ENCODE measurements at regions not wholly inside any gene's neighbourhood (a gene's known extent, or its start where the extent isn't known, plus 50 kb on each side); places are given as distances from the start of the nearest gene placed in this dataset.

- no peak overlapping the region for H2BK12ac ChIP-seq (ENCODE audit: low read length in 2 of 2)
- H2BK120ac ChIP-seq (ENCODE audit: low read depth, low read length): no peak overlapping the region
- WGBS: 67% methylated on average over 2 of the region's 6 CpGs
- H3K18ac ChIP-seq (ENCODE audit: low read depth in 1 of 2, low read length in 2 of 2): no peak overlapping the region
- H3K9ac ChIP-seq (ENCODE audit: low read length): no peak overlapping the region
- no peak overlapping the region for H3K23ac ChIP-seq (ENCODE audit: low read length in 2 of 2)
- no peaks in the 10 kb centered on the region for H3K27me3 ChIP-seq (ENCODE audit: control insufficient read depth in 1 of 2, insufficient read depth in 1 of 2, low read length in 2 of 2)
- no peak overlapping the region for H3K14ac ChIP-seq (ENCODE audit: low read length in 2 of 2)
- no peak overlapping the region for H3K4me3 ChIP-seq (ENCODE audit: insufficient read depth in 1 of 2, low read depth in 1 of 2, low read length in 2 of 2)
- H3K9me3 ChIP-seq (ENCODE audit: control insufficient read depth, low read length): no peaks in the 10 kb centered on the region
- H2BK5ac ChIP-seq (ENCODE audit: low read depth, low read length, poor library complexity, severe bottlenecking): no peak overlapping the region
- no peaks in the 10 kb centered on the region for H3K4me1 ChIP-seq (ENCODE audit: control insufficient read depth, insufficient read depth, low read depth, low read length)
- H3K4me2 ChIP-seq (ENCODE audit: low read length, poor library complexity, severe bottlenecking): no peak overlapping the region
- no peaks in the 10 kb centered on the region for H3K79me1 ChIP-seq (replicated peaks; ENCODE audit: low read length, poor library complexity, severe bottlenecking)
- no peak overlapping the region for H2AK5ac ChIP-seq (ENCODE audit: low read length, severe bottlenecking)
- no peak overlapping the region for H4K91ac ChIP-seq (ENCODE audit: low read length)
- no peak overlapping the region for H3K27ac ChIP-seq (ENCODE audit: low read length, poor library complexity, severe bottlenecking)
- H2BK15ac ChIP-seq (ENCODE audit: low read depth, poor library complexity, severe bottlenecking): no peak overlapping the region
- H3K4ac ChIP-seq (ENCODE audit: low read depth in 1 of 2, low read length in 2 of 2): no peak overlapping the region
- no peak for DNase-seq
- no peak overlapping the region for H4K8ac ChIP-seq (ENCODE audit: low read length)
- H2AFZ ChIP-seq (ENCODE audit: low read depth, low read length): no peak overlapping the region
- no peaks in the 10 kb centered on the region for H3K36me3 ChIP-seq (ENCODE audit: control insufficient read depth in 1 of 2, insufficient read depth in 2 of 2, low read depth in 1 of 2, low read length in 2 of 2)
Observed at GRCh38 chr5:7010591-7010990, 297.4 kb downstream of the TENT4A start.

DNA sequence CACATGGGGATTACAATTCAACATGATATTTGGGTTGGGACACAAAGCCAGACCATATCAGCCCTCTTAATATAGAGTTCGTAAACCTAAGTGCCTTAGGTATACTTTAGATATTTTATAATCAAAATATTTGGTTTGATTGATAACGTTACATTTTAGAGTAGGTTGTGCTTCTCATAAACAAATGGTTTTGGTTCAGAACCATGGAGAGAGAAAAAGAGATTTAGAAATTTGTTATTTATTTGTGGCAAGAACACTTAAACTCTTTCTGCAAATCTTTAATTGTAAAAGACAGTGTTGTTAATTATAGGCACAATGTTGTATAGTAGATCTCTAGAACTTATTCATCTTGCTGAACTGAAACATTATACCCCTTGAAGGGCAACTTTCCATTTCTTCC is 298.8 kb downstream of the TENT4A start:
- no peak overlapping the region for H3K18ac ChIP-seq (ENCODE audit: low read depth in 1 of 2, low read length in 2 of 2)
- H2AFZ ChIP-seq (ENCODE audit: low read depth, low read length): no peak overlapping the region
- no peaks in the 10 kb centered on the region for H3K4me1 ChIP-seq (ENCODE audit: control insufficient read depth, insufficient read depth, low read depth, low read length)
- no peak overlapping the region for H3K9ac ChIP-seq (ENCODE audit: low read length)
- peaks cover 5% of the 10 kb centered on the region for H3K9me3 ChIP-seq (ENCODE audit: control insufficient read depth, low read length)
- H4K8ac ChIP-seq (ENCODE audit: low read length): no peak overlapping the region
- WGBS: 38% methylated on average over 1 of the region's 2 CpGs
- H4K91ac ChIP-seq (ENCODE audit: low read length): no peak overlapping the region
- no peak overlapping the region for H3K23ac ChIP-seq (ENCODE audit: low read length in 2 of 2)
- no peak overlapping the region for H3K4ac ChIP-seq (ENCODE audit: low read depth in 1 of 2, low read length in 2 of 2)
- no peaks in the 10 kb centered on the region for H3K79me1 ChIP-seq (replicated peaks; ENCODE audit: low read length, poor library complexity, severe bottlenecking)
- H3K14ac ChIP-seq (ENCODE audit: low read length in 2 of 2): no peak overlapping the region
- no peak overlapping the region for H3K4me3 ChIP-seq (ENCODE audit: insufficient read depth in 1 of 2, low read depth in 1 of 2, low read length in 2 of 2)
- no peak overlapping the region for H2BK120ac ChIP-seq (ENCODE audit: low read depth, low read length)
- H3K27ac ChIP-seq (ENCODE audit: low read length, poor library complexity, severe bottlenecking): no peak overlapping the region
- H2BK12ac ChIP-seq (ENCODE audit: low read length in 2 of 2): no peak overlapping the region
- no peak for DNase-seq
- no peak overlapping the region for H3K4me2 ChIP-seq (ENCODE audit: low read length, poor library complexity, severe bottlenecking)
- no peaks in the 10 kb centered on the region for H3K36me3 ChIP-seq (ENCODE audit: control insufficient read depth in 1 of 2, insufficient read depth in 2 of 2, low read depth in 1 of 2, low read length in 2 of 2)
- no peaks in the 10 kb centered on the region for H3K27me3 ChIP-seq (ENCODE audit: control insufficient read depth in 1 of 2, insufficient read depth in 1 of 2, low read length in 2 of 2)
- H2BK15ac ChIP-seq (ENCODE audit: low read depth, poor library complexity, severe bottlenecking): no peak overlapping the region
- H2BK5ac ChIP-seq (ENCODE audit: low read depth, low read length, poor library complexity, severe bottlenecking): no peak overlapping the region
- no peak overlapping the region for H2AK5ac ChIP-seq (ENCODE audit: low read length, severe bottlenecking)

GRCh38 chr5:7014611-7015010 is 301.4 kb downstream of the TENT4A start:
- no peaks in the 10 kb centered on the region for H3K79me1 ChIP-seq (replicated peaks; ENCODE audit: low read length, poor library complexity, severe bottlenecking)
- no peak overlapping the region for H3K27ac ChIP-seq (ENCODE audit: low read length, poor library complexity, severe bottlenecking)
- H2BK5ac ChIP-seq (ENCODE audit: low read depth, low read length, poor library complexity, severe bottlenecking): no peak overlapping the region
- no peak overlapping the region for H3K4me3 ChIP-seq (ENCODE audit: insufficient read depth in 1 of 2, low read depth in 1 of 2, low read length in 2 of 2)
- no peak for DNase-seq
- no peaks in the 10 kb centered on the region for H3K27me3 ChIP-seq (ENCODE audit: control insufficient read depth in 1 of 2, insufficient read depth in 1 of 2, low read length in 2 of 2)
- no peak overlapping the region for H3K9ac ChIP-seq (ENCODE audit: low read length)
- no peak overlapping the region for H3K23ac ChIP-seq (ENCODE audit: low read length in 2 of 2)
- H3K9me3 ChIP-seq (ENCODE audit: control insufficient read depth, low read length): peaks cover 7% of the 10 kb centered on the region
- no peak overlapping the region for H4K91ac ChIP-seq (ENCODE audit: low read length)
- H3K4me1 ChIP-seq (ENCODE audit: control insufficient read depth, insufficient read depth, low read depth, low read length): no peaks in the 10 kb centered on the region
- no peak overlapping the region for H2BK15ac ChIP-seq (ENCODE audit: low read depth, poor library complexity, severe bottlenecking)
- H2AFZ ChIP-seq (ENCODE audit: low read depth, low read length): no peak overlapping the region
- no peak overlapping the region for H3K18ac ChIP-seq (ENCODE audit: low read depth in 1 of 2, low read length in 2 of 2)
- H3K14ac ChIP-seq (ENCODE audit: low read length in 2 of 2): no peak overlapping the region
- H3K4me2 ChIP-seq (ENCODE audit: low read length, poor library complexity, severe bottlenecking): no peak overlapping the region
- H2AK5ac ChIP-seq (ENCODE audit: low read length, severe bottlenecking): no peak overlapping the region
- H3K36me3 ChIP-seq (ENCODE audit: control insufficient read depth in 1 of 2, insufficient read depth in 2 of 2, low read depth in 1 of 2, low read length in 2 of 2): no peaks in the 10 kb centered on the region
- no peak overlapping the region for H2BK120ac ChIP-seq (ENCODE audit: low read depth, low read length)
- WGBS: no CpG with 5 or more reads among the region's 2 CpGs
- no peak overlapping the region for H4K8ac ChIP-seq (ENCODE audit: low read length)
- H3K4ac ChIP-seq (ENCODE audit: low read depth in 1 of 2, low read length in 2 of 2): no peak overlapping the region
- no peak overlapping the region for H2BK12ac ChIP-seq (ENCODE audit: low read length in 2 of 2)

- H3K27ac ChIP-seq (ENCODE audit: low read length, poor library complexity, severe bottlenecking): no peak overlapping the region
- H2BK15ac ChIP-seq (ENCODE audit: low read depth, poor library complexity, severe bottlenecking): no peak overlapping the region
- H3K79me1 ChIP-seq (replicated peaks; ENCODE audit: low read length, poor library complexity, severe bottlenecking): no peaks in the 10 kb centered on the region
- no peak overlapping the region for H3K4me3 ChIP-seq (ENCODE audit: insufficient read depth in 1 of 2, low read depth in 1 of 2, low read length in 2 of 2)
- H2BK120ac ChIP-seq (ENCODE audit: low read depth, low read length): no peak overlapping the region
- H3K4me2 ChIP-seq (ENCODE audit: low read length, poor library complexity, severe bottlenecking): no peak overlapping the region
- DNase-seq: no peak
- no peak overlapping the region for H3K9ac ChIP-seq (ENCODE audit: low read length)
- WGBS: 71% methylated on average over 2 of the region's 6 CpGs
- no peaks in the 10 kb centered on the region for H3K4me1 ChIP-seq (ENCODE audit: control insufficient read depth, insufficient read depth, low read depth, low read length)
- H3K9me3 ChIP-seq (ENCODE audit: control insufficient read depth, low read length): peaks cover 13% of the 10 kb centered on the region
- H2AK5ac ChIP-seq (ENCODE audit: low read length, severe bottlenecking): no peak overlapping the region
- no peak overlapping the region for H3K14ac ChIP-seq (ENCODE audit: low read length in 2 of 2)
- H3K18ac ChIP-seq (ENCODE audit: low read depth in 1 of 2, low read length in 2 of 2): no peak overlapping the region
- no peak overlapping the region for H3K23ac ChIP-seq (ENCODE audit: low read length in 2 of 2)
- no peak overlapping the region for H2BK5ac ChIP-seq (ENCODE audit: low read depth, low read length, poor library complexity, severe bottlenecking)
- no peaks in the 10 kb centered on the region for H3K36me3 ChIP-seq (ENCODE audit: control insufficient read depth in 1 of 2, insufficient read depth in 2 of 2, low read depth in 1 of 2, low read length in 2 of 2)
- no peak overlapping the region for H2AFZ ChIP-seq (ENCODE audit: low read depth, low read length)
- H3K27me3 ChIP-seq (ENCODE audit: control insufficient read depth in 1 of 2, insufficient read depth in 1 of 2, low read length in 2 of 2): no peaks in the 10 kb centered on the region
- no peak overlapping the region for H4K8ac ChIP-seq (ENCODE audit: low read length)
- H4K91ac ChIP-seq (ENCODE audit: low read length): no peak overlapping the region
- no peak overlapping the region for H2BK12ac ChIP-seq (ENCODE audit: low read length in 2 of 2)
- H3K4ac ChIP-seq (ENCODE audit: low read depth in 1 of 2, low read length in 2 of 2): no peak overlapping the region
Observed at GRCh38 chr5:7015586-7016256, 302.5 kb downstream of the TENT4A start.
